ENCODE measurements at regions not wholly inside any gene's neighbourhood (a gene's known extent, or its start where the extent isn't known, plus 50 kb on each side); places are given as distances from the start of the nearest gene placed in this dataset.

DNA sequence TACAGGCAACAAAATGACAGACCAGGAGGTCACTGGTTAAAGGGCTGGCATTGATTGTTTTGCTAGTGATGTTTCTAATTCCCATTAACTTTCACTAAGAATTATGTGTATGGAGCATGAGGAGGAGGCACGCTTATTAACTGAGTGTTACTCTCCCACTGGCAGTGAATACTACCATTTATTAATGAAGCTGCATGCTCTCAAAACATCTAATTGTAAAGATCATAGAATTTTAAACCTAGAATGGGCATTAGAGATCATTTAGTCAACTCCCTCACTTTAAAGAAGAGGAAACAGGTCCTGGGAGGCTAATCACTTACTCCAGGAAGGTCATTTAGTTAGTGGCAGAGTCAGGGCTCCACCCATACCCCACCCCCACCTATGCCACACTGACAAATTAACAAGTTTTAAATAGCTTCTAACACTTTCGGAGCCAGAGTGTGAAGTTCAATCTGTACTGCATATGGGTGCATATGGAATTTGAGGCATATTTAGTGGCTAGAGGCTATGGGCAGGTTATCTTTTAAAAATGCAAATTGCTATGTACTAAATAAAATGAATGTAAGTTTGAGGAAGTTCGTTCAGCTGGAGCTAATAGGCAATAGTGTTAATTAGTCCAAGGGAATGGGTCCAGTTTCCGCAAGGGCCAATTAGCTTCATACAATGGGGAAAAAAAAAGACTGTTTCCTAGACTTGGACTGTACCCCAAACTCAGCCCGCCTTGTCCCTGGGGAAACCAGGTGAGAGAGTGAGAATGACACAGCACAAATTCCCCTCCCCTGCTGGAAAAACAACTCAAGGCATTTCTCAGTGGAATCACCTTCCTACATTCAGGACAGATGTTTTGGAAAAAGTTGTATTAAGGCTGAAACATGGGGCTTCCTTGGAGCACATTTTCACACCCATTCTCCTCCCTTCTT lies 178.8 kb downstream of the ICOS start:
- no peak overlapping the region for H3K9ac ChIP-seq (ENCODE audit: low read depth in 1 of 3, low read length in 3 of 3)
- no peak overlapping the region for H3K4me3 ChIP-seq (ENCODE audit: low read length in 3 of 3)
- H3K36me3 ChIP-seq (ENCODE audit: control insufficient read depth in 3 of 3, insufficient read depth in 3 of 3, low read length in 3 of 3), result no peaks in the 10 kb centered on the region
- H3K4me1 ChIP-seq (ENCODE audit: control insufficient read depth in 3 of 3, insufficient read depth in 3 of 3, low read length in 3 of 3), result peaks cover 6 to 25% (median 6%) of the 10 kb centered on the region in 3 donors
- no peaks in the 10 kb centered on the region for H3K27me3 ChIP-seq (ENCODE audit: control insufficient read depth in 3 of 3, insufficient read depth in 3 of 3, low read length in 3 of 3)
- H3K27ac ChIP-seq (ENCODE audit: low read depth, low read length), result no peak overlapping the region
- H3K9me3 ChIP-seq (ENCODE audit: control insufficient read depth in 3 of 3, low read length in 3 of 3), result no peaks in the 10 kb centered on the region

- Histone ChIP-seq H3K27ac (ENCODE audit: low read depth, low read length) (no peak overlapping the region), H3K4me1 (ENCODE audit: control insufficient read depth in 3 of 3, insufficient read depth in 3 of 3, low read length in 3 of 3) (peaks cover 3 to 22% (median 6%) of the 10 kb centered on the region in 3 donors), H3K4me3 (ENCODE audit: low read length in 3 of 3) (no peak overlapping the region), H3K27me3 (ENCODE audit: control insufficient read depth in 3 of 3, insufficient read depth in 3 of 3, low read length in 3 of 3) (no peaks in the 10 kb centered on the region), H3K9ac (ENCODE audit: low read depth in 1 of 3, low read length in 3 of 3) (no peak overlapping the region), H3K9me3 (ENCODE audit: control insufficient read depth in 3 of 3, low read length in 3 of 3) (no peaks in the 10 kb centered on the region), H3K36me3 (ENCODE audit: control insufficient read depth in 3 of 3, insufficient read depth in 3 of 3, low read length in 3 of 3) (no peaks in the 10 kb centered on the region)
Observed at GRCh38 chr2:204116159-204116792, 179.7 kb downstream of the ICOS start.

- no peaks in the 10 kb centered on the region for H3K27me3 ChIP-seq (ENCODE audit: control insufficient read depth in 3 of 3, insufficient read depth in 3 of 3, low read length in 3 of 3)
- no peak overlapping the region for H3K9ac ChIP-seq (ENCODE audit: low read depth in 1 of 3, low read length in 3 of 3)
- no peak overlapping the region for H3K4me3 ChIP-seq (ENCODE audit: low read length in 3 of 3)
Observed at GRCh38 chr2:204122425-204122824, 185.9 kb downstream of the ICOS start.

GRCh38 chr2:204124140-204124750 lies 187.7 kb downstream of the ICOS start:
- no peak overlapping the region for H3K27ac ChIP-seq (ENCODE audit: low read depth, low read length)
- no peak overlapping the region for H3K9ac ChIP-seq (ENCODE audit: low read depth in 1 of 3, low read length in 3 of 3)
- H3K4me3 ChIP-seq (ENCODE audit: low read length in 3 of 3), result no peak overlapping the region
- H3K36me3 ChIP-seq (ENCODE audit: control insufficient read depth in 3 of 3, insufficient read depth in 3 of 3, low read length in 3 of 3), result no peaks in the 10 kb centered on the region
- H3K4me1 ChIP-seq (ENCODE audit: control insufficient read depth in 3 of 3, insufficient read depth in 3 of 3, low read length in 3 of 3), result no peaks in the 10 kb centered on the region
- H3K27me3 ChIP-seq (ENCODE audit: control insufficient read depth in 3 of 3, insufficient read depth in 3 of 3, low read length in 3 of 3), result peaks cover 0 to 2% (median 0%) of the 10 kb centered on the region in 3 donors
- no peaks in the 10 kb centered on the region for H3K9me3 ChIP-seq (ENCODE audit: control insufficient read depth in 3 of 3, low read length in 3 of 3)

More at GRCh38 chr2:204122425-204122824, 185.9 kb downstream of the ICOS start:
- no peaks in the 10 kb centered on the region for H3K36me3 ChIP-seq (ENCODE audit: control insufficient read depth in 3 of 3, insufficient read depth in 3 of 3, low read length in 3 of 3)
- peaks cover 0 to 2% (median 0%) of the 10 kb centered on the region in 3 donors for H3K4me1 ChIP-seq (ENCODE audit: control insufficient read depth in 3 of 3, insufficient read depth in 3 of 3, low read length in 3 of 3)
- no peak overlapping the region for H3K27ac ChIP-seq (ENCODE audit: low read depth, low read length)
- no peaks in the 10 kb centered on the region for H3K9me3 ChIP-seq (ENCODE audit: control insufficient read depth in 3 of 3, low read length in 3 of 3)

- H3K27ac ChIP-seq (ENCODE audit: low read depth, low read length), result no peak overlapping the region
Observed at GRCh38 chr2:204126705-204127104, 190.1 kb downstream of the ICOS start.

GRCh38 chr2:204127238-204127637 lies 190.7 kb downstream of the ICOS start:
- Histone ChIP-seq H3K27me3 (ENCODE audit: control insufficient read depth in 3 of 3, insufficient read depth in 3 of 3, low read length in 3 of 3) (peaks cover 0 to 5% (median 0%) of the 10 kb centered on the region in 3 donors), H3K4me3 (ENCODE audit: low read length in 3 of 3) (no peak overlapping the region), H3K27ac (ENCODE audit: low read depth, low read length) (no peak overlapping the region), H3K9me3 (ENCODE audit: control insufficient read depth in 3 of 3, low read length in 3 of 3) (no peaks in the 10 kb centered on the region), H3K4me1 (ENCODE audit: control insufficient read depth in 3 of 3, insufficient read depth in 3 of 3, low read length in 3 of 3) (no peaks in the 10 kb centered on the region), H3K36me3 (ENCODE audit: control insufficient read depth in 3 of 3, insufficient read depth in 3 of 3, low read length in 3 of 3) (no peaks in the 10 kb centered on the region), H3K9ac (ENCODE audit: low read depth in 1 of 3, low read length in 3 of 3) (no peak overlapping the region)

More at GRCh38 chr2:204126705-204127104, 190.1 kb downstream of the ICOS start:
- Histone ChIP-seq H3K9me3 (ENCODE audit: control insufficient read depth in 3 of 3, low read length in 3 of 3) (no peaks in the 10 kb centered on the region), H3K9ac (ENCODE audit: low read depth in 1 of 3, low read length in 3 of 3) (no peak overlapping the region), H3K36me3 (ENCODE audit: control insufficient read depth in 3 of 3, insufficient read depth in 3 of 3, low read length in 3 of 3) (no peaks in the 10 kb centered on the region), H3K4me3 (ENCODE audit: low read length in 3 of 3) (no peak overlapping the region), H3K27me3 (ENCODE audit: control insufficient read depth in 3 of 3, insufficient read depth in 3 of 3, low read length in 3 of 3) (peaks cover 0 to 5% (median 0%) of the 10 kb centered on the region in 3 donors), H3K4me1 (ENCODE audit: control insufficient read depth in 3 of 3, insufficient read depth in 3 of 3, low read length in 3 of 3) (no peaks in the 10 kb centered on the region)

GRCh38 chr2:204129591-204130294 lies 193.2 kb downstream of the ICOS start:
- H3K27me3 ChIP-seq (ENCODE audit: control insufficient read depth in 3 of 3, insufficient read depth in 3 of 3, low read length in 3 of 3), result peaks cover 0 to 5% (median 0%) of the 10 kb centered on the region in 3 donors
- no peak overlapping the region for H3K27ac ChIP-seq (ENCODE audit: low read depth, low read length)
- no peaks in the 10 kb centered on the region for H3K9me3 ChIP-seq (ENCODE audit: control insufficient read depth in 3 of 3, low read length in 3 of 3)
- no peak overlapping the region for H3K9ac ChIP-seq (ENCODE audit: low read depth in 1 of 3, low read length in 3 of 3)
- H3K4me3 ChIP-seq (ENCODE audit: low read length in 3 of 3), result no peak overlapping the region
- H3K4me1 ChIP-seq (ENCODE audit: control insufficient read depth in 3 of 3, insufficient read depth in 3 of 3, low read length in 3 of 3), result no peaks in the 10 kb centered on the region
- H3K36me3 ChIP-seq (ENCODE audit: control insufficient read depth in 3 of 3, insufficient read depth in 3 of 3, low read length in 3 of 3), result no peaks in the 10 kb centered on the region

- Histone ChIP-seq H3K4me3 (ENCODE audit: low read length in 3 of 3) (no peak overlapping the region), H3K36me3 (ENCODE audit: control insufficient read depth in 3 of 3, insufficient read depth in 3 of 3, low read length in 3 of 3) (no peaks in the 10 kb centered on the region), H3K4me1 (ENCODE audit: control insufficient read depth in 3 of 3, insufficient read depth in 3 of 3, low read length in 3 of 3) (no peaks in the 10 kb centered on the region)
Observed at GRCh38 chr2:204131621-204132020, 195.1 kb downstream of the ICOS start.

GRCh38 chr2:204133476-204133875 lies 196.9 kb downstream of the ICOS start:
- no peak overlapping the region for H3K9ac ChIP-seq (ENCODE audit: low read depth in 1 of 3, low read length in 3 of 3)
- no peak overlapping the region for H3K27ac ChIP-seq (ENCODE audit: low read depth, low read length)
- no peaks in the 10 kb centered on the region for H3K36me3 ChIP-seq (ENCODE audit: control insufficient read depth in 3 of 3, insufficient read depth in 3 of 3, low read length in 3 of 3)
- H3K27me3 ChIP-seq (ENCODE audit: control insufficient read depth in 3 of 3, insufficient read depth in 3 of 3, low read length in 3 of 3), result peaks cover 0 to 5% (median 2%) of the 10 kb centered on the region in 3 donors
- H3K9me3 ChIP-seq (ENCODE audit: control insufficient read depth in 3 of 3, low read length in 3 of 3), result no peaks in the 10 kb centered on the region
- no peak overlapping the region for H3K4me3 ChIP-seq (ENCODE audit: low read length in 3 of 3)
- no peaks in the 10 kb centered on the region for H3K4me1 ChIP-seq (ENCODE audit: control insufficient read depth in 3 of 3, insufficient read depth in 3 of 3, low read length in 3 of 3)

More at GRCh38 chr2:204131621-204132020, 195.1 kb downstream of the ICOS start:
- Histone ChIP-seq H3K27ac (ENCODE audit: low read depth, low read length) (no peak overlapping the region), H3K9ac (ENCODE audit: low read depth in 1 of 3, low read length in 3 of 3) (no peak overlapping the region), H3K9me3 (ENCODE audit: control insufficient read depth in 3 of 3, low read length in 3 of 3) (no peaks in the 10 kb centered on the region), H3K27me3 (ENCODE audit: control insufficient read depth in 3 of 3, insufficient read depth in 3 of 3, low read length in 3 of 3) (peaks cover 0 to 5% (median 0%) of the 10 kb centered on the region in 3 donors)

Measured in skeletal muscle tissue (tissue), 3 donors.